Prostate gland (tissue), 2 donors: ENCODE measurements at regions not wholly inside any gene's neighbourhood (a gene's known extent, or its start where the extent isn't known, plus 50 kb on each side); places are given as distances from the start of the nearest gene placed in this dataset.

Experiments
- POLR2A ChIP-seq: fragments of 450-650 bp; IDR thresholded peaks from one replicate; pipeline ENCODE4 v1.6.1; 2016; ENCODE audit warnings: antibody characterized with exemption, mild to moderate bottlenecking
- TF ChIP-seq, protein P1 (sequence below), 4 experiments: fragments of 200-600 bp in 2 of 4; fragments of 450-650 bp in 2 of 4; sonication (generic) in 2 of 4; IDR thresholded peaks; 1 replicate in 3 of 4; 2 replicates in 1 of 4; pipeline ENCODE4 v1.5.1; 2016 to 2019; ENCODE audit warnings: antibody characterized with exemption in 4 of 4, mild to moderate bottlenecking in 2 of 4, moderate library complexity in 2 of 4

GRCh38 chr3:64388886-64389285 is 163.6 kb upstream of the PRICKLE2 start:
- TF ChIP-seq POLR2A: no peak
- TF ChIP-seq, protein P1, sequence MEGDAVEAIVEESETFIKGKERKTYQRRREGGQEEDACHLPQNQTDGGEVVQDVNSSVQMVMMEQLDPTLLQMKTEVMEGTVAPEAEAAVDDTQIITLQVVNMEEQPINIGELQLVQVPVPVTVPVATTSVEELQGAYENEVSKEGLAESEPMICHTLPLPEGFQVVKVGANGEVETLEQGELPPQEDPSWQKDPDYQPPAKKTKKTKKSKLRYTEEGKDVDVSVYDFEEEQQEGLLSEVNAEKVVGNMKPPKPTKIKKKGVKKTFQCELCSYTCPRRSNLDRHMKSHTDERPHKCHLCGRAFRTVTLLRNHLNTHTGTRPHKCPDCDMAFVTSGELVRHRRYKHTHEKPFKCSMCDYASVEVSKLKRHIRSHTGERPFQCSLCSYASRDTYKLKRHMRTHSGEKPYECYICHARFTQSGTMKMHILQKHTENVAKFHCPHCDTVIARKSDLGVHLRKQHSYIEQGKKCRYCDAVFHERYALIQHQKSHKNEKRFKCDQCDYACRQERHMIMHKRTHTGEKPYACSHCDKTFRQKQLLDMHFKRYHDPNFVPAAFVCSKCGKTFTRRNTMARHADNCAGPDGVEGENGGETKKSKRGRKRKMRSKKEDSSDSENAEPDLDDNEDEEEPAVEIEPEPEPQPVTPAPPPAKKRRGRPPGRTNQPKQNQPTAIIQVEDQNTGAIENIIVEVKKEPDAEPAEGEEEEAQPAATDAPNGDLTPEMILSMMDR (IDR thresholded peaks at IDR 0.05): no peak
